ENCODE measurements at regions not wholly inside any gene's neighbourhood (a gene's known extent, or its start where the extent isn't known, plus 50 kb on each side); places are given as distances from the start of the nearest gene placed in this dataset.
"Not testable (repeated sequence)": the region's sequence is repeated elsewhere in the genome, so short reads cannot be mapped to it uniquely, and the experiment has no call there.

DNA sequence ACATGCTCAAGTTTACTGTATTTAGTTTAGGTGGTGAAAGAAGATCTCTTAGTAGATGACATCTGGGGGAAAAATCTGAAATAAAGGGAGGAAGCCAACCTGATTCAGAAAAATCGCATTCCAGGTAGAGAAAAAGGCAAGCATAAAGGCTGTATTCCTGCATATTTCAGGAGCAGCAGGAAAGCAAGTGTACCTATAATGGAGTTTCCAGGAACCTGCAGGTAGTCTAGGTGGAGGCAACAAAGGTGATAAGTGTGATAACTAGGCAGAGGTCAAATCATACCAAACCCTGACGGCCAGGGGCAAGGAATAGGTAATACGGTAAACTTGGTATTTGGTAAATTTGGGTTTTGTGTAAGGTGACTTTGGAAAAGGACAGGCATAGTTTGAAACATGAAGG, 132.8 kb upstream of the GOT2 start:
- H3K27me3 Mint-ChIP-seq (ENCODE audit: unreplicated experiment) = no peaks in the 10 kb centered on the region
- H3K36me3 Mint-ChIP-seq (ENCODE audit: unreplicated experiment) = no peaks in the 10 kb centered on the region
- no peak overlapping the region for H3K4me3 Mint-ChIP-seq (ENCODE audit: unreplicated experiment)
- no peaks in the 10 kb centered on the region for H3K9me3 Mint-ChIP-seq (ENCODE audit: unreplicated experiment)
- H3K27ac Mint-ChIP-seq (ENCODE audit: unreplicated experiment) = no peak overlapping the region
- H3K4me1 Mint-ChIP-seq (ENCODE audit: low read depth, unreplicated experiment) = no peaks in the 10 kb centered on the region
- no peak for DNase-seq
- TF ChIP-seq, protein P1, sequence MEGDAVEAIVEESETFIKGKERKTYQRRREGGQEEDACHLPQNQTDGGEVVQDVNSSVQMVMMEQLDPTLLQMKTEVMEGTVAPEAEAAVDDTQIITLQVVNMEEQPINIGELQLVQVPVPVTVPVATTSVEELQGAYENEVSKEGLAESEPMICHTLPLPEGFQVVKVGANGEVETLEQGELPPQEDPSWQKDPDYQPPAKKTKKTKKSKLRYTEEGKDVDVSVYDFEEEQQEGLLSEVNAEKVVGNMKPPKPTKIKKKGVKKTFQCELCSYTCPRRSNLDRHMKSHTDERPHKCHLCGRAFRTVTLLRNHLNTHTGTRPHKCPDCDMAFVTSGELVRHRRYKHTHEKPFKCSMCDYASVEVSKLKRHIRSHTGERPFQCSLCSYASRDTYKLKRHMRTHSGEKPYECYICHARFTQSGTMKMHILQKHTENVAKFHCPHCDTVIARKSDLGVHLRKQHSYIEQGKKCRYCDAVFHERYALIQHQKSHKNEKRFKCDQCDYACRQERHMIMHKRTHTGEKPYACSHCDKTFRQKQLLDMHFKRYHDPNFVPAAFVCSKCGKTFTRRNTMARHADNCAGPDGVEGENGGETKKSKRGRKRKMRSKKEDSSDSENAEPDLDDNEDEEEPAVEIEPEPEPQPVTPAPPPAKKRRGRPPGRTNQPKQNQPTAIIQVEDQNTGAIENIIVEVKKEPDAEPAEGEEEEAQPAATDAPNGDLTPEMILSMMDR (IDR thresholded peaks at IDR 0.05; ENCODE audit: partially characterized antibody, unreplicated experiment) = no peak

DNA sequence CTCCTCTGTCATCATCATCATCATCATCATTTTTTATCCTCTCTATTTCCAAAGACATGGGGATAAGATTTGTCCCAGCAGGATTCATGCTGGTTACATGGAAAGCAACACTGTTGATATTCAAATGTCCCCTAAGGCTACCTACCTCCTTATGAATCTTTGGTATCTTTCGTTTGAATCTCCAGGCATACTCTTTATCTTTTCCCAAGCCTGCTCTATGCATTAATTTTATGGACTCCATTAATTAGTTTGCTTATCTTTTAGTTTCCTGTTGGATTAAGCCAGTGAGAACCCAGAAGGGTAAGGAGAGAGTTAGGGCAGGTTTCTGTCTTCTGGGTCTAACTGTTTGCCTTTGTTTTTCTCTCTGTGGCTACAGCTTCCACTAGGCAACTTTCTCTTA, 129.6 kb upstream of the GOT2 start:
- Mint-ChIP-seq H3K4me1 (ENCODE audit: low read depth, unreplicated experiment) (no peaks in the 10 kb centered on the region), H3K9me3 (ENCODE audit: unreplicated experiment) (no peaks in the 10 kb centered on the region)
- TF ChIP-seq, protein P1 (IDR thresholded peaks at IDR 0.05; ENCODE audit: partially characterized antibody, unreplicated experiment) = no peak

DNA sequence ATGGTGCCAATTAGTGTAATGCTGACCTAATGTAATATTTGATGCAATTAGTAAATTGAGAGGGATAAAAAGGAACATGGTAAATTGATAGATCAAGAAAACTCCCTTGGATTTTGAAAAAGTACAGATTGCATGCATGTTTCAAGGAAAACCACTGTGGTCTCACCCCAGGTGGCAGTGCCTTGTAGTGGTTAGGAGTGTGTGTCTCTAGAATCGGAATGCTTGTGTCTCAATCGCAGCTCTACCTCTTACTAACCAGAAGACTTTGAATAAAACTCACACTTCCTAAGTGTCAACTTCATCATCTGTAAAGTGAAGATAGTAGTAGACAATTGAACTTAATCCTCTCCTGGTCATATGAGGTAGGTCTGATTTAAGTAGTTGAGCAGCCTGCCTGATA, 128.9 kb upstream of the GOT2 start:
- Mint-ChIP-seq H3K4me1 (ENCODE audit: low read depth, unreplicated experiment) (no peaks in the 10 kb centered on the region), H3K27me3 (ENCODE audit: unreplicated experiment) (no peaks in the 10 kb centered on the region), H3K4me3 (ENCODE audit: unreplicated experiment) (no peak overlapping the region), H3K36me3 (ENCODE audit: unreplicated experiment) (no peaks in the 10 kb centered on the region), H3K27ac (ENCODE audit: unreplicated experiment) (no peak overlapping the region), H3K9me3 (ENCODE audit: unreplicated experiment) (no peaks in the 10 kb centered on the region)
- TF ChIP-seq, protein P1 (IDR thresholded peaks at IDR 0.05; ENCODE audit: partially characterized antibody, unreplicated experiment) = no peak
- no peak for DNase-seq

More for the DNA sequence above, 129.6 kb upstream of the GOT2 start:
- H3K4me3 Mint-ChIP-seq (ENCODE audit: unreplicated experiment) = no peak overlapping the region
- no peaks in the 10 kb centered on the region for H3K27me3 Mint-ChIP-seq (ENCODE audit: unreplicated experiment)
- no peaks in the 10 kb centered on the region for H3K36me3 Mint-ChIP-seq (ENCODE audit: unreplicated experiment)
- DNase-seq = no peak
- no peak overlapping the region for H3K27ac Mint-ChIP-seq (ENCODE audit: unreplicated experiment)

DNA sequence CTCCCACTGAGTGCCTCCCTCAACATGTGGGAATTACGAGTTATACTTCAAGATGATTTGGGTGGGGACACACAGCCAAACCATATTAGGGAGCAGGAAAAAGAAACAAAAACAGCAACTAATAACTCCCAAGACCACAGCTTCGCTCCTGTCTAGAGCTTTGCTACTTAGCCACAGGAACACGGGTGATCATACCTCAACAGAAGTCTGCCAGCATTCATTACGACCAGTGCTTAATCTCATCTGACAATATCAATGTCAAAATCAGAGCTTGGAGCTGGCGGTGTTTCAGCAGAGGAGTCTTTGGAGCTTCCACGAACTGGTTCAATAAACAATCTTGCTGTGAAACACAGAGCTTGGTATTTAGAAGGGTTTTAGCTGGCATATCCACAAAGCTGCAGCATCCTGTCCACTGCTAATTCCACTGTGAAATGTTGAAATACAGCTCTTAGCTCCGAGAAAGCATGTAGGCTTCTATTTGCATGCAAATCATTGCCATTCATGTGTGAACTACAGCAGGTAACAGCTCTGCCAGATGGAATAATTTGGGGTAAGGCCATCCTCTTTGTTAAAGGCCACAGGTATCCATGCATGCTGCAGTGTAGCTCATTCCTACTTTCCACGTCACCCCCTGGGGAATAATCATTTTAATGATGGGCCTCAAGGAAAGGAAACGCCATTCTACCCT, 128.4 kb upstream of the GOT2 start:
- Mint-ChIP-seq H3K4me1 (ENCODE audit: low read depth, unreplicated experiment) (no peaks in the 10 kb centered on the region), H3K27ac (ENCODE audit: unreplicated experiment) (no peak overlapping the region), H3K27me3 (ENCODE audit: unreplicated experiment) (no peaks in the 10 kb centered on the region), H3K9me3 (ENCODE audit: unreplicated experiment) (no peaks in the 10 kb centered on the region), H3K4me3 (ENCODE audit: unreplicated experiment) (no peak overlapping the region), H3K36me3 (ENCODE audit: unreplicated experiment) (no peaks in the 10 kb centered on the region)
- TF ChIP-seq, protein P1 (IDR thresholded peaks at IDR 0.05; ENCODE audit: partially characterized antibody, unreplicated experiment) = no peak
- DNase-seq = no peak

DNA sequence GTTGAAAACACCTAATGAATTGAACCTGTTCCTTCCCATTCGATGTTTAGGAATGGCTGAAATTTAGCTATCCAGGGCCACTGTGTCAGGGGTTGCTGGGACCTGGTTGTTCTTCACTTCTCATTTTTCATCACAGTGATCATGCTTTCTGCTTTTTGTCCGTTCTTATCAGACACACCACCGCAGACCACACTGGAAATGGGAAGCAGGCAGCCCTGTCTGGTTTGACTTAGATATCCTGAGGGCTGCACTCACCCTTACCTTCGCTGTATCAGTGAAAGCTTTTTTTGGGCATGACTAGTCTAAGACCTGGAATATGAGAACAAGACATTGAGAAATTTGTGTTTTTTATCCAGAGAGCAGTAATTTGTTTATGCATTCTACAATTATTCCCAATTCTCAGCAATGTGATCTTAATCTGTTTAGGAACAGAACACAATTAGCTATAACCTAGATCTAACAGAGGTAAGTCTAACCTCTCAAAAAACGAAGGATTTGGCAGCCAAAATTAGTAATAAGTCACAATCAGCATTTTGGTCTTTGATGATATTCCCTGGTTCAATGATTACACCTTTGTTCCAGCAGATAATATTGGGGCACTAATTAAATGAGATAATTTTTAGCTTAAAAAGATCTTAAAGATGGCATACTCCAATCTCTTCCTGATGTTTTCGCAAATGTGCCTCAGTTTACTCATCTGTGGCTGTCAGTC, 126.0 kb upstream of the GOT2 start:
- H3K4me1 Mint-ChIP-seq (ENCODE audit: low read depth, unreplicated experiment) = no peaks in the 10 kb centered on the region

DNA sequence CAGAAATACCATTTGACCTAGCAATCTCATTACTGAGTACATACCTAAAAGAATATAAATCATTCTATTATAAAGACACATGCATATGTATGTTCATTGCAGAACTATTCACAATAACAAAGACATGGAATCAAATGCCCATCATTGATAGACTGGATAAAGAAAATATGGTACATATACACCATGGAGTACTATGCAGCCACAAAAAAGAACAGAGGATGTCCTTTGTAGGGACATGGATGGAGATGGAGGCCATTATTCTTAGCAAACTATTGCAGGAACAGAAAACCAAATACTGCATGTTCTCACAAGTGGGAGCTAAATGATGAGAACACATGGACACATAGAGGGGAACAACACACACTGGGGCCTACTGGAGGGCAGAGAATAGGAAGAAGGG, 124.5 kb upstream of the GOT2 start:
- H3K36me3 Mint-ChIP-seq (ENCODE audit: unreplicated experiment); H3K4me3 Mint-ChIP-seq (ENCODE audit: unreplicated experiment); H3K4me1 Mint-ChIP-seq (ENCODE audit: low read depth, unreplicated experiment); H3K27ac Mint-ChIP-seq (ENCODE audit: unreplicated experiment); DNase-seq; H3K27me3 Mint-ChIP-seq (ENCODE audit: unreplicated experiment); H3K9me3 Mint-ChIP-seq (ENCODE audit: unreplicated experiment): not testable (repeated sequence)

More for the DNA sequence above, 126.0 kb upstream of the GOT2 start:
- H3K36me3 Mint-ChIP-seq (ENCODE audit: unreplicated experiment) = no peaks in the 10 kb centered on the region
- TF ChIP-seq, protein P1 (IDR thresholded peaks at IDR 0.05; ENCODE audit: partially characterized antibody, unreplicated experiment) = no peak
- no peaks in the 10 kb centered on the region for H3K27me3 Mint-ChIP-seq (ENCODE audit: unreplicated experiment)
- no peaks in the 10 kb centered on the region for H3K9me3 Mint-ChIP-seq (ENCODE audit: unreplicated experiment)
- DNase-seq = no peak
- no peak overlapping the region for H3K27ac Mint-ChIP-seq (ENCODE audit: unreplicated experiment)
- no peak overlapping the region for H3K4me3 Mint-ChIP-seq (ENCODE audit: unreplicated experiment)

Measured in glutamatergic neuron (in vitro differentiated cells).